Pulmonary artery endothelial cell (primary cell): ENCODE measurements at regions not wholly inside any gene's neighbourhood (a gene's known extent, or its start where the extent isn't known, plus 50 kb on each side); places are given as distances from the start of the nearest gene placed in this dataset.

ENCODE experiments used
- DNase-seq: peaks from one replicate; pipeline ENCODE4 v3.0.0-alpha.2; 2011; ENCODE audit warnings: low read depth, low spot score

DNA sequence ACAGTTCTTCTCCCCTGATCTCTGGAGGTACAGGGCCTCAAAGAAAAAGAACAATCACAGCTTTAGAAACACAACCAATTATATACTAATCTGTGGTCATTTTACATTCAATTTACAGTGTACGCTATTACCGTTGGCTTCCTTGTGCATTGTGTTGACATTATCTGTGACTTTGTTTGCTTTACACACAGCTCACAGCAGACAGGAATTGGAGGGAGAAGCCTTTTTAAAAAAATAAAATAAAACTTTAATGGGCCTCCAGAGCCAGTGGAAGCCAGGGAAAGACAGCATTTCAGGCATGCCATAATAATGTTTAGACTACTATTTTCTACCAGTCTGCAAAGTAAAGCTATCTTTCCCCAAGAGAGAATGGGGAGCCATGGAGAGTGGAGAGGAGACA is 179.0 kb upstream of the ADO start:
- no peak for DNase-seq

DNA sequence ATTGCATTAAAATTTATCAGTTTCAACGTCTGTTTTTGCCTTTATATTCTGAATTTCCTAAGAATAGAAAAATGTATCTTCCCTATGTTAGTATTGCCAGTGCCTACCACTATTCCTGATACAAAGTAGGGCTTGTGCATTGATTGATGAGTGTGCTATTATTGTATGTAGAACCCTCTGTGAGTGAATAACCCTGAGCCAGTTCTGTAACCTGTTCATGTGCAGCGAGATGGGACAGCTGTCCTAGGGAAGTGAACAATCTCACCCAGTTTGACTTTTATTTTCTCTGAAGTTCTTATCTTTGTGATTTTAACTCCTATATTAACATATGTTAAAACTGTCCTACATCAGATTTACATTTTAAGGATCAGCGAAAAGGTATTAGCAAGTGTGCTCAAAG is 178.4 kb upstream of the ADO start:
- DNase-seq: no peak

DNA sequence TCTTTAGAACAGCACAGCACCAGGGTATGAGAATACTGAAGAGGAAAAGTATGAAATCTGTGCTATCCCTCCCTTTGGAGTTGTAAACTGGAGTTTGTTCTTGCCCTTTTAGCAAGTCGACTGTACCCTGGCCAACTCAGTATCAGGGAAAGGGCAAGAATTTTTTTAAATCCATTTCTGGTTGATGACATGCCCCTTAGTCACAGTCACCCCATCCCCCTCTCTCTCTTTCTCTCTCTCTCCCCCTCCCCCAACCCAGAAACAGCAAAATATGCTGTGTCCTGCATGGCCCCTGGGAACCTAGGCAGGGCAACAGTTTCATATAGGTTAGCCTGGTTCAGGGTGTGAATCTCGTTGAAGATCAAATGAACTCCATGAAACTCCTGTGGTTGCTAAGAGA is 177.7 kb upstream of the ADO start:
- DNase-seq: no peak

GRCh38 chr10:62627983-62628382 is 176.5 kb upstream of the ADO start:
- no peak for DNase-seq

DNA sequence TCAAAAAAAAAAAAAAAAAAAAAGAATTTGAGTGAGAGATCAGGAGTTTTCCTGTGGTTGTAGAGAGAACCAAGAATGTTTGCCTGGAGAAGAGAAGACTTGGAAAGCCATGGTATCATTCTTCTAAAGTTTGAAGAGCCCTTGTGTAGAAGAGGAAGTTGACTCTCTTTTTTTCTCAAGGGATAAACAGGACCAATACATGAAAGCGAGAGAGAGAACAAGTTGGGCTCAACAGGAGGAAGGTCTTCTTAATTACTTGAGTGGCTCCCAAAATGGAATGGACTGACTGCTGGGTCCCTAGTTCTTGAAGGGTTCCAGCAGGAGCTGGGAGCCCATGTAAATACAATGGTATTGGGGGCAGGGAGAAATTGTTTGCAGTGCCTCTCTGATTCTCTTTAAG is 173.3 kb upstream of the ADO start:
- DNase-seq: no peak

- no peak for DNase-seq
These were observed 172.3 kb upstream of the ADO start for GRCh38 chr10:62632071-62632809.

- no peak for DNase-seq
These were observed 170.5 kb upstream of the ADO start for GRCh38 chr10:62633976-62634375.

DNA sequence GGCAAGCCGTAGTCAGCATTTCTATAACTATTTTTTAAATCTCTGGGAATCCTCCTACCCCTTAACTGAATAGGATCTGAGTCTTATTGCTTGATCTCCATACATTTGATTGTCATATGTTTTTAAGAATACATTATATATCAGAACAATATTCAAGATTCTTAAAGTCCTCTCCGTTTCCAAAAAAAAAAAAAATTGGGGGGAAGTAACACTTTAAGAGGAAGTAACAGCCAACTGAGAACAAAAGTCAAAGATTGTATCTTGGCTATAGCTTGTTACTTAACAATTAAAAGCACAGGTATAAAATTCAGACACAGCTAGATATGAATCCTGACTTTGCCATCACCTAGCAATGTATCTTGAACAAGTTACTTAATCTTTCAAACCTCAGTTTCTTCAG is 169.9 kb upstream of the ADO start:
- DNase-seq: no peak

GRCh38 chr10:62635127-62635526 is 169.4 kb upstream of the ADO start:
- DNase-seq: no peak

DNA sequence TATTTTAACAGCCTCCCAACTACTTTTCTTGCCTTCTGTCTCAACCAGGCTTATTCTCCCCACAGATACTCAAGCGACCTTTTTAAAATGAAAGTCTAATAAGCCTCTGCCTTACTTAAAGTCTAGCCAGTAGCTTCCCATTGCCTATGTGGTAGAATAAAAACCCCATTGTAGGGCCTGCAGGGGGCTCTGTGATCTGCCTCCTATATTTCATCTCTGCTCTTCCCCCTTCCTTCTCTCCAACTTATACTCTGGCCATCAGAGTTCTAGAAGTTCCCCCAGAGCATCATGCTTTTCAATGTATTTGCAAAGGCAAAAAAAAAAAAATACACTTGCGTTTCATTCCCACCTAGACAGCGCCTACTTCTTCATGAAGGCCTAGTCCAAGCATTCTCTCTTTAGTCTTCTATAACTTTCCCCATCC is 167.7 kb upstream of the ADO start:
- DNase-seq: no peak

- DNase-seq: no peak
These were observed 167.1 kb upstream of the ADO start for GRCh38 chr10:62637249-62638061.

GRCh38 chr10:62638062-62638477 is 166.4 kb upstream of the ADO start:
- DNase-seq: no peak

GRCh38 chr10:62639144-62639543 is 165.4 kb upstream of the ADO start:
- no peak for DNase-seq

GRCh38 chr10:62640411-62640810 is 164.1 kb upstream of the ADO start:
- no peak for DNase-seq

DNA sequence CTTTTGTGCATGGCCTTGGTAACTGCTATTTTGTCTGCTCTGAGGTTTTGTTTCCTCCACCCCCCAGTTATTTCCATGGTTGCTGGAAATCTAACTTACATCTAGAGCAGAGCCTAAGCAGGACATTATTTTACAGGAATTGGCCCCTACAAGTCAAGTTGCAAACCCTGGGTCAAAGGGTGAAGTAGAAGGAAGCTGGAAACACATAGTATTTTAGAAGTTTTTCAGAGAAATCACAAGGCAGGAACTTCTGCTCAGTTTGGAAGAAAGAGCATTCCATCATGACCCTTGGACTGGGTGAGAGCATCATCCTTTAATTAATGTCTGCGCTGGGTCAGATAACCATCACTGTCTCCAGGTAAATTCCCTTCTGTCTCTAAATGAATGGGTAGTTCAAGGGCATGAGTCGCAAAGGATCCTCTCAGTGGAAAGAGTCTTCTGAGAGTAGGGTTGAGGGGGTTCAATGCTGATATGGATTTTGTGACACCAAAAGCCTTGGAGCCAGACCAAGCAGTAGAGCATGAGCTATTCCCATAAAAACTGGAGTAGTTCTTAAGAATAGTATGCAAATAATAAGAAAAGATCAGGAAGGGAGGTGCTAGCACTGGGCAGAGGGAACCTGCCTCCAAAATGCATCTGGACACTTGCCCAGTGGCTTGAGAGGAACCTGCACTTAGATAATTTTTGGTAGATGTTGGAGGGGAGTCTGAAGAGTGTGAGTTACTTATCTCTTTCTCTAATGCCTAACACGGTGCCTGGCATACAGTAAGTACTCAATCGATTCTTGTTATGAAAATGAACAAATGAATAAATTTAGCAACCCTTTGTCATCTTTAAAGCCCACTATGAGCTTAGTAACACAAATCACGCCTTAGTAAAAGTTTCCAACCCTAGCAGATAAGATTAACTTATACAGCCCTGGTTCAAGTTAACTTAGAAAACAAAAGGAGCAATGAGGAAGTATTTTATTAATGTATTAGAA is 160.6 kb upstream of the ADO start:
- DNase-seq: no peak

GRCh38 chr10:62647375-62648092 is 157.0 kb upstream of the ADO start:
- no peak for DNase-seq

GRCh38 chr10:62648921-62649320 is 155.6 kb upstream of the ADO start:
- no peak for DNase-seq

DNA sequence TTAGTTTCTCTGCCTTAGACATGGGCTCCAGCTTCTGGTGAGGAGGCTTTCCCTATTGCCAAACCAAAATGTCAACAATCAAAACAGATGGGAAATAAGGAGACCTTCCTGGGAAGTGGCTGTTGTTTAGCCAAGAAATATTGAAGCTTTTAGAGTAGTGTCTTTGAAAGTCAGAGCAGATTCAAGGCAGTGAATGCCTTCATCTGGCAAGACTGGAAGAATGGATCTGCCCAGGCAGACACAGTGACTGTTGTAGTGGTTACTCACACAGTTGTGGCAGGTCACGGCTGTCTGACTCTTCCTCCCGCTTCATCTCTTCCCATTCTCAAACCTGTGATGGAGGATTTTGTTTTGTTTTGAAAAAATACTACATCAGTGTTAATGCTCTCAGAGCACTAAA is 154.1 kb upstream of the ADO start:
- DNase-seq: no peak

DNA sequence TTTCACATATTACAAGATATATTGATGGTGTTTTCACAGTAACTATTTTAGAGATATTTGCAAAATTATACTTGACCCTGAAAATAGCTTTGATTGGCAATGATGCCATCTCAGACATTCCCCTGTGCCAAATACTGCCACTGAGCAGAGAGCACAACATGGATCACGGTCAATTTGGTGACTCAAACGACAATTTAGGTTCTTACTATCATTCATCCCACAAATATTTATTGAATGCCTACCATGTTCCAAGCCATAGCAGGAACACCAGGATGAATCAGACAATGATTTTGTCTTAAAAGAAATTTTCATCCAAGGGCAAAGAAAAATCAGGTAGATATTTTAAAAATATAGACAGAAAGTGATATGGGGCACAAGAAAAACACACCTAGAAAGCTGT is 153.2 kb upstream of the ADO start:
- DNase-seq: no peak

GRCh38 chr10:62652114-62652513 is 152.4 kb upstream of the ADO start:
- no peak for DNase-seq

- no peak for DNase-seq
These were observed 152.0 kb upstream of the ADO start for GRCh38 chr10:62652564-62652963.
